SK-N-SH treated with all-trans-retinoic acid at 6 μM for 48 hours (cell line): ENCODE measurements at regions not wholly inside any gene's neighbourhood (a gene's known extent, or its start where the extent isn't known, plus 50 kb on each side); places are given as distances from the start of the nearest gene placed in this dataset.

Experiments used
- ZC3H10 ChIP-seq: fragments of 250-450 bp; sonication (Bioruptor Pico); IDR thresholded peaks from 2 replicates; pipeline ENCODE4 v1.5.1; 2021; ENCODE audit warnings: mild to moderate bottlenecking, moderate library complexity
- ZFP3 ChIP-seq: fragments of 250-450 bp; sonication (Bioruptor Pico); IDR thresholded peaks from 2 replicates; pipeline ENCODE4 v1.5.0; 2020; ENCODE audit warnings: mild to moderate bottlenecking, moderate library complexity
- ZFP30 ChIP-seq: fragments of 450-650 bp; formaldehyde crosslinking; IDR thresholded peaks from 2 replicates; pipeline ENCODE4 v1.5.0; 2022; ENCODE audit warnings: mild to moderate bottlenecking, moderate library complexity
- TF ChIP-seq, protein P1 (sequence below): fragments of 250-450 bp; sonication (Bioruptor Pico); IDR thresholded peaks from 2 replicates; pipeline ENCODE4 v1.8.0; 2020; ENCODE audit warnings: mild to moderate bottlenecking, moderate library complexity, borderline replicate concordance
- TF ChIP-seq, protein P2 (sequence below): fragments of 250-450 bp; sonication (Bioruptor Pico); IDR thresholded peaks from 2 replicates; pipeline ENCODE4 v1.5.1; 2020; ENCODE audit warnings: low read depth, mild to moderate bottlenecking, moderate library complexity

DNA sequence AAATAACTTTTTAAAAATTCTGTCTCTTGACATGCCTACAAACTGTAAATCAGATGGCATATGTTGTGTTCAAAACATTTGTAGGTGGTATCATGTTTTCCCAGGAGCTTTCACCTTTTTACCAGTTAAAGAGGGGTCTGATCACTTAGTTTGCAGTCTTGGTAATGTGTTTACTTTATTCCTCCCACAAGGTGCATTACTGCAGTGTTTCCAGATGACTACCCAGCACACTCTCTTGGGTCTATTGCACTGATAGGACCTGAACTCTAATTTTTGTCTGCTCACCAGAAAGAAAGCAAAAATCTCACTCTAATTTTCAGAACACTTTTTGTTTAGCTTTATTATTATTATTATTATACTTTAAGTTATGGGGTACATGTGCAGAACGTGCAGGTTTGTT lies 734.1 kb downstream of the GBE1 start:
- TF ChIP-seq, protein P1, sequence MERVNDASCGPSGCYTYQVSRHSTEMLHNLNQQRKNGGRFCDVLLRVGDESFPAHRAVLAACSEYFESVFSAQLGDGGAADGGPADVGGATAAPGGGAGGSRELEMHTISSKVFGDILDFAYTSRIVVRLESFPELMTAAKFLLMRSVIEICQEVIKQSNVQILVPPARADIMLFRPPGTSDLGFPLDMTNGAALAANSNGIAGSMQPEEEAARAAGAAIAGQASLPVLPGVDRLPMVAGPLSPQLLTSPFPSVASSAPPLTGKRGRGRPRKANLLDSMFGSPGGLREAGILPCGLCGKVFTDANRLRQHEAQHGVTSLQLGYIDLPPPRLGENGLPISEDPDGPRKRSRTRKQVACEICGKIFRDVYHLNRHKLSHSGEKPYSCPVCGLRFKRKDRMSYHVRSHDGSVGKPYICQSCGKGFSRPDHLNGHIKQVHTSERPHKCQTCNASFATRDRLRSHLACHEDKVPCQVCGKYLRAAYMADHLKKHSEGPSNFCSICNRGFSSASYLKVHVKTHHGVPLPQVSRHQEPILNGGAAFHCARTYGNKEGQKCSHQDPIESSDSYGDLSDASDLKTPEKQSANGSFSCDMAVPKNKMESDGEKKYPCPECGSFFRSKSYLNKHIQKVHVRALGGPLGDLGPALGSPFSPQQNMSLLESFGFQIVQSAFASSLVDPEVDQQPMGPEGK (CRISPR knock-in tag), result no peak
- TF ChIP-seq ZFP30 (no peak), ZC3H10 (no peak), ZFP3 (CRISPR knock-in tag) (no peak)
- TF ChIP-seq, protein P2, sequence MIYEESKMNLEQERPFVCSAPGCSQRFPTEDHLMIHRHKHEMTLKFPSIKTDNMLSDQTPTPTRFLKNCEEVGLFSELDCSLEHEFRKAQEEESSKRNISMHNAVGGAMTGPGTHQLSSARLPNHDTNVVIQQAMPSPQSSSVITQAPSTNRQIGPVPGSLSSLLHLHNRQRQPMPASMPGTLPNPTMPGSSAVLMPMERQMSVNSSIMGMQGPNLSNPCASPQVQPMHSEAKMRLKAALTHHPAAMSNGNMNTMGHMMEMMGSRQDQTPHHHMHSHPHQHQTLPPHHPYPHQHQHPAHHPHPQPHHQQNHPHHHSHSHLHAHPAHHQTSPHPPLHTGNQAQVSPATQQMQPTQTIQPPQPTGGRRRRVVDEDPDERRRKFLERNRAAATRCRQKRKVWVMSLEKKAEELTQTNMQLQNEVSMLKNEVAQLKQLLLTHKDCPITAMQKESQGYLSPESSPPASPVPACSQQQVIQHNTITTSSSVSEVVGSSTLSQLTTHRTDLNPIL (CRISPR knock-in tag), result no peak
